ENCODE measurements at regions not wholly inside any gene's neighbourhood (a gene's known extent, or its start where the extent isn't known, plus 50 kb on each side); places are given as distances from the start of the nearest gene placed in this dataset.
"Not testable (repeated sequence)": the region's sequence is repeated elsewhere in the genome, so short reads cannot be mapped to it uniquely, and the experiment has no call there.

- DNase-seq: peak; percentile 67
Measured at GRCh38 chr1:148049115-148049496, 103.0 kb downstream of the NBPF11 start.

GRCh38 chr1:148048423-148049114 lies 103.5 kb downstream of the NBPF11 start:
- peak; percentile 61 for DNase-seq

GRCh38 chr1:148045872-148046271 lies 106.2 kb downstream of the NBPF11 start:
- DNase-seq: not testable (repeated sequence)

- DNase-seq: not testable (repeated sequence)
Measured at GRCh38 chr1:148044495-148044894, 107.6 kb downstream of the NBPF11 start.
